Upper lobe of left lung (tissue), 6 donors: ENCODE measurements at regions not wholly inside any gene's neighbourhood (a gene's known extent, or its start where the extent isn't known, plus 50 kb on each side); places are given as distances from the start of the nearest gene placed in this dataset.
A peak's percentile ranks its signal among the peaks of the same experiment; 100 is the strongest.

ENCODE experiments used
- ATAC-seq, 2 donors: fragments of 200-7000 bp; cut with Tn5 transposase; one replicate each; pipeline ENCODE4 v1.9.1; 2022; ENCODE audit warnings: mild to moderate bottlenecking in 2 of 2, moderate library complexity in 2 of 2; ENCODE audit not compliant: low FRiP score in 2 of 2
- DNase-seq, 2 donors: peaks; one replicate each; pipeline ENCODE4 v3.0.0-alpha.2; 2019 to 2020
- H3K27ac ChIP-seq, 4 donors: fragments of 200-600 bp; sonication (generic); one replicate each; pipeline ENCODE4 v1.5.1; 2016 to 2019
- H3K27me3 ChIP-seq, 4 donors: fragments of 200-600 bp; sonication (generic); one replicate each; pipeline ENCODE4 v1.5.1; 2017 to 2019
- H3K36me3 ChIP-seq, 4 donors: fragments of 200-600 bp; sonication (generic); one replicate each; pipeline ENCODE4 v1.5.1; 2016 to 2019
- H3K4me1 ChIP-seq, 4 donors: fragments of 200-600 bp; sonication (generic); one replicate each; pipeline ENCODE4 v1.5.1; 2018 to 2019
- H3K4me3 ChIP-seq, 4 donors: fragments of 200-600 bp; sonication (generic); one replicate each; pipeline ENCODE4 v1.5.1; 2017 to 2019; ENCODE audit warnings: mild to moderate bottlenecking in 2 of 4, moderate library complexity in 1 of 4
- H3K9me3 ChIP-seq, 4 donors: fragments of 200-600 bp; sonication (generic); one replicate each; pipeline ENCODE4 v1.5.1; 2018 to 2019
- CTCF ChIP-seq, 6 experiments: fragments of 450-650 bp in 4 of 6; fragments of 200-600 bp in 2 of 6; sonication (generic) in 2 of 6; IDR thresholded peaks; one replicate each; pipeline ENCODE4 v1.5.1; 2016 to 2019; ENCODE audit warnings: antibody characterized with exemption in 6 of 6
- EP300 ChIP-seq, 4 donors: sonication (generic); formaldehyde crosslinking; IDR thresholded peaks; one replicate each; pipeline ENCODE4 v1.5.1; 2017; ENCODE audit warnings: antibody characterized with exemption in 4 of 4, control low read depth in 2 of 4
- POLR2A ChIP-seq, 4 donors: fragments of 450-650 bp; IDR thresholded peaks; one replicate each; pipeline ENCODE4 v1.5.1; 2016 to 2017; ENCODE audit warnings: antibody characterized with exemption in 4 of 4, mild to moderate bottlenecking in 2 of 4
- POLR2AphosphoS5 ChIP-seq, 2 donors: sonication (generic); formaldehyde crosslinking; IDR thresholded peaks; one replicate each; pipeline ENCODE4 v1.5.1; 2017; ENCODE audit warnings: antibody characterized with exemption in 2 of 2
- WGBS, 2 donors: methylation state at CpG; one replicate each; pipeline ENCODE4 v1.1.5; 2017 to 2018; 5-methylcytosine and 5-hydroxymethylcytosine counted together
- donor health status: DM: no; HTN: no; CAD: no; lungs with moderate emphysema.
- donor health status: DM: no; HTN: yes; CAD: no; lungs with severe emphysema.

- WGBS, 2 donors, result 54 to 77% methylated on average over 7 of the region's 7 CpGs
- no peak for DNase-seq
- no peak overlapping the region for H3K4me3 ChIP-seq
- H3K36me3 ChIP-seq, result no peaks in the 10 kb centered on the region
- no peaks in the 10 kb centered on the region for H3K9me3 ChIP-seq
- TF ChIP-seq CTCF (IDR thresholded peaks at IDR 0.05) (no peak), POLR2A (IDR thresholded peaks at IDR 0.05) (no peak), EP300 (IDR thresholded peaks at IDR 0.05) (no peak), POLR2AphosphoS5 (IDR thresholded peaks at IDR 0.05) (no peak)
- no peak overlapping the region for H3K27ac ChIP-seq
- no peaks in the 10 kb centered on the region for H3K4me1 ChIP-seq
- ATAC-seq, result no peak
- no peaks in the 10 kb centered on the region for H3K27me3 ChIP-seq
Observed at GRCh38 chr1:4269330-4269729, 369.3 kb upstream of the C1orf174 start.

GRCh38 chr1:4269952-4270570 lies 370.0 kb upstream of the C1orf174 start:
- Histone ChIP-seq H3K36me3 (no peaks in the 10 kb centered on the region), H3K27me3 (no peaks in the 10 kb centered on the region), H3K9me3 (peaks cover 0 to 3% (median under 1%) of the 10 kb centered on the region in 4 donors), H3K27ac (no peak overlapping the region), H3K4me3 (no peak overlapping the region), H3K4me1 (no peaks in the 10 kb centered on the region)
- TF ChIP-seq POLR2AphosphoS5 (IDR thresholded peaks at IDR 0.05) (no peak), CTCF (IDR thresholded peaks at IDR 0.05) (no peak), EP300 (IDR thresholded peaks at IDR 0.05) (no peak), POLR2A (IDR thresholded peaks at IDR 0.05) (no peak)
- ATAC-seq, result no peak
- DNase-seq, result no peak
- 84 to 86% methylated on average over 10 of the region's 10 CpGs for WGBS, 2 donors

- H3K4me3 ChIP-seq, result no peak overlapping the region
- H3K36me3 ChIP-seq, result no peaks in the 10 kb centered on the region
- TF ChIP-seq CTCF (IDR thresholded peaks at IDR 0.05) (no peak), POLR2A (IDR thresholded peaks at IDR 0.05) (no peak), POLR2AphosphoS5 (IDR thresholded peaks at IDR 0.05) (no peak)
- no peaks in the 10 kb centered on the region for H3K4me1 ChIP-seq
- H3K27me3 ChIP-seq, result no peaks in the 10 kb centered on the region
- ATAC-seq (peak in 1 of 2 donors; percentile 24), DNase-seq (no peak)
- H3K9me3 ChIP-seq, result peaks cover 0 to 10% (median 2%) of the 10 kb centered on the region in 4 donors
- H3K27ac ChIP-seq, result no peak overlapping the region
- 80 to 81% methylated on average over 13 of the region's 13 CpGs for WGBS, 2 donors
Observed at GRCh38 chr1:4270651-4271337, 370.7 kb upstream of the C1orf174 start.

- TF ChIP-seq POLR2A (IDR thresholded peaks at IDR 0.05) (no peak), POLR2AphosphoS5 (IDR thresholded peaks at IDR 0.05) (no peak), CTCF (IDR thresholded peaks at IDR 0.05) (no peak), EP300 (IDR thresholded peaks at IDR 0.05) (no peak)
- DNase-seq (no peak), ATAC-seq (no peak)
- no peaks in the 10 kb centered on the region for H3K36me3 ChIP-seq
- no peak overlapping the region for H3K4me3 ChIP-seq
- 67 to 72% methylated on average over 8 of the region's 8 CpGs for WGBS, 2 donors
- H3K27me3 ChIP-seq, result no peaks in the 10 kb centered on the region
- peaks cover 0 to 12% (median 2%) of the 10 kb centered on the region in 4 donors for H3K9me3 ChIP-seq
- H3K4me1 ChIP-seq, result no peaks in the 10 kb centered on the region
- H3K27ac ChIP-seq, result no peak overlapping the region
Observed at GRCh38 chr1:4271338-4271998, 371.4 kb upstream of the C1orf174 start.
